ENCODE measurements at regions not wholly inside any gene's neighbourhood (a gene's known extent, or its start where the extent isn't known, plus 50 kb on each side); places are given as distances from the start of the nearest gene placed in this dataset.
"Not testable (repeated sequence)": the region's sequence is repeated elsewhere in the genome, so short reads cannot be mapped to it uniquely, and the experiment has no call there.

GRCh38 chr10:95137990-95138625, 55.9 kb upstream of the ACSM6 start:
- DNase-seq (ENCODE audit: low read depth, low spot score) = not testable (repeated sequence)

- no peak for DNase-seq (ENCODE audit: low read depth, low spot score)
Measured at GRCh38 chr10:95134490-95134889, 59.5 kb upstream of the ACSM6 start.

- DNase-seq (ENCODE audit: low read depth, low spot score) = no peak
Measured at GRCh38 chr10:95133997-95134396, 60.0 kb upstream of the ACSM6 start.

DNA sequence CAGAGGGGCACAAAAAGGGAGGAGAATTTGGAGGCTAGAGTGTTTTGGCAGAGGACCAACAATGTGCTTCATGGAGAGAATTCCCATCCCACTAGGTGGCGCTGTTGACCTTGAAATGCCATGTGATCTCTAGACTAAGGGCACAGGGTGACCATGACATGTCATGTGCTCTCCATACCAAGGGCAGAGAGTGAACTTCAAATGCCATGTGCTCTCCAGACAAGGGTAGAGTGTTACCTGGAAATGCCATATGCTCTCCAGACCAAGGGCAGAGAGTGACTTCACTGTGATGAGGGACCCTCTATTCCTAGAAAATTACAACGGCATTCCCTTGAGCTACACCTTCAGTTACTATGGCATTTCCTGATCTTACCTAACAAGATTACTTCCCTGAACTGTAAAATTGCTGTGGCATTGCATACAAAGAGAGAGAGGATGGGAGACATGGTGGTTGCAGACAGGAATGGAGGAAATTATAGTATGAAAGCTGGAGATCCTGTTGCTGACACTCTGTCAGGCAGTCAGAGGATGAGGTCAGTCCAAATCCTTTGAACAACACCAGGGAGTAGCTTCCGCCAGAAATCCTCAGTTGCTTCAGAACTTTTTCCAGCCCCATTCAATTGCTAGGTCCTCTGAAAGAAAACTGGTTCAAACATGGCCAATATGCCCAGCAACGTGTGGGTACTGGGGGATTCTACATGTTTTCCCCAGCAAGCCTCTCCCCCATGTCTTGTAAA, 60.9 kb upstream of the ACSM6 start:
- DNase-seq (ENCODE audit: low read depth, low spot score) = peak; percentile 93

DNA sequence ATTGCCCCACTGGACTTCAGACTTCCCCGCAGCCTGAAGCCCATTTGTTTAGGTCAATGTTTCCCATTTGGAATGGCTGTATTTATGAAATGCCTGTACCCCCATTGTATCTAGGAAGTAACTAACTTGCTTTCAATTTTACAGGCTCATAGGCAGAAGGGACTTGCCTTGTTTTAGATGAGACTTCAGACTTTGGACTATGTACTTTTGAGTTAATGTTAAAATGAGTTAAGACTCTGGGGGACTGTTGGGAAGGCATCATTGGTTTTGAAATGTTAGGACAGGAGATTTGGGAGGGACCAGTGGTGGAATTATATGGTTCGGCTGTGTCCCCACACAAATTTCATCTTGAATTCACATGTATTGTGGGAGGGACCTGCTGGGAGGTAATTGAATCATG, 61.1 kb upstream of the CYP2C8 start:
- DNase-seq (ENCODE audit: low read depth, low spot score) = not testable (repeated sequence)

DNA sequence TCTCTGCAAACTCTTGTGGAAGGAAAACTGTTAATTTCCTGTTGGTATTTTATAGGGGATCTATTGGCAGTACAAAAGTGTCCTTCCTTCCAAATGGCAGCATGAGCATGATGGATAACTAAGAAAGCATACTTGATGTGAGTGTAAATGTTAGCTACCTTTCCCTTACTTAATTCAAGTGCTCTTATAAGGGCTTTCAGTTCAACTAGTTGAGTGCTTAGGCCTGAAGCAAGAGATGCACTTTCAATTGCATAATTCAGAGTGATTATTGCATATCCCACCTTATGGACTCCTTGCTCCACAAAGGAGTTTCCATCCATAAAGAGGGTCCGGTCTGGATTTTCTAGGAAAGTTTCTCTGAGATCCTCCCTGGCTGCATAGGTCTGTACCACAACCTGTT, 56.3 kb upstream of the CYP2C8 start:
- no peak for DNase-seq (ENCODE audit: low read depth, low spot score)

DNA sequence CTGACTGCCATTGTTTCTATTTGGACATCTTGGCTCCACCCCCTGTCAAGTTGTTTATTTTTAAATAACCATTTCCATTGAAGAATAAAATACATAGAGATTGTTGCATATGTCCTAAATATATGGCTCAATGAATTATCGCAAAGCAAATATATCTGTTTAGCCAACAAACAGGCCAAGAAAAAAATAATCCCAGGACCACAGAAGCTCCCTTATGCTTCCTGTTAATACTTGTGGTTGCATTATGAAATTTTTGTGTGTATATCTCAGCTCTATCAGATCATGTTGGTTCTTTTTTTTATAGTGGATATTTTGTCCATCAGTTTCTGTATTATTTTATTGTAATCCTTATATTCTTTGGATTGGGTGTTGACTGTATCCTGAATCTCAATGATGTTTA, 53.4 kb upstream of the CYP2C8 start:
- no peak for DNase-seq (ENCODE audit: low read depth, low spot score)

DNA sequence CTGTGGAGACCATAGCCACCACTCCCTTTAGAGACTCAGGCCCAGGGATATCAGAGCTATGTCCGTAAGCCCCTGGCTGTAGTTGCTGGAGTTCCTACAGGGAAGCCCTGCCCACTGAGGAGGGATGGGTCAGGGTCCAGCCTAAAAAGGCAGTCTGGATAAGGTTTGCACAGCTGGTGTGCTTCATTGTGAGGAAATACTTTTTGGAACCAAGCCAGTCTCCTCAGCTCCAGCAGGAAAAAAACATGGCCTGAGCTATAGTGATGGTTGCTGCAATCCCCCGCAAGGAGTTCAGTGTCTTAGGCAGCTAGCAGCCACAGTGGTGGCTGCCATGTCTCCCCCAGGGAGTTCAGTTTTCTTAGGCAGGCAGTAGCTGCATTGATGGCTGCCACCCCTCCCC, 52.6 kb upstream of the CYP2C8 start:
- DNase-seq (ENCODE audit: low read depth, low spot score) = no peak
